A549 (cell line): ENCODE measurements at regions not wholly inside any gene's neighbourhood (a gene's known extent, or its start where the extent isn't known, plus 50 kb on each side); places are given as distances from the start of the nearest gene placed in this dataset.

Experiments used
- BCL3 ChIP-seq: fragments of >200 bp; sonication (Bioruptor Twin); formaldehyde crosslinking; IDR thresholded peaks from 3 replicates; pipeline ENCODE4 v1.6.1; 2016
- CTCF ChIP-seq: fragments of >200 bp; sonication (Bioruptor Twin); formaldehyde crosslinking; IDR thresholded peaks from 3 replicates; pipeline ENCODE4 v1.5.1; 2016
- FOSL2 ChIP-seq, 2 experiments: fragments of 450-650 bp in 1 of 2; fragments of >200 bp in 1 of 2; sonication (Bioruptor Twin) in 1 of 2; formaldehyde crosslinking; IDR thresholded peaks; 2 replicates each; pipeline versions ENCODE4 v1.5.0 to v1.6.1; 2016 to 2020; ENCODE audit warnings: mild to moderate bottlenecking in 1 of 2, moderate library complexity in 1 of 2
- JUNB ChIP-seq: fragments of >200 bp; sonication (Bioruptor Twin); formaldehyde crosslinking; IDR thresholded peaks from 2 replicates; pipeline ENCODE4 v1.6.1; 2016
- MYC ChIP-seq: IDR thresholded peaks from 2 replicates; pipeline ENCODE4 v1.6.1; 2012; ENCODE audit warnings: mild to moderate bottlenecking, inconsistent platforms, low read length, improper control_type of control experiment, borderline replicate concordance
- PHF8 ChIP-seq: fragments of 200-600 bp; sonication (generic); IDR thresholded peaks from 2 replicates; pipeline ENCODE4 v1.6.1; 2016; ENCODE audit warnings: low read depth, mild to moderate bottlenecking, antibody characterized with exemption, moderate library complexity, borderline replicate concordance
- SMC3 ChIP-seq: fragments of >200 bp; sonication (Bioruptor Twin); formaldehyde crosslinking; IDR thresholded peaks from 3 replicates; pipeline ENCODE4 v1.6.1; 2018; ENCODE audit warnings: inconsistent platforms
- TF ChIP-seq, protein P1 (sequence below): fragments of 200-600 bp; sonication (generic); IDR thresholded peaks from 2 replicates; pipeline ENCODE4 v1.6.1; 2016; ENCODE audit warnings: antibody characterized with exemption, mild to moderate bottlenecking, moderate library complexity
- TF ChIP-seq, protein P2 (sequence below): IDR thresholded peaks from 2 replicates; pipeline ENCODE4 v1.6.1; 2012

DNA sequence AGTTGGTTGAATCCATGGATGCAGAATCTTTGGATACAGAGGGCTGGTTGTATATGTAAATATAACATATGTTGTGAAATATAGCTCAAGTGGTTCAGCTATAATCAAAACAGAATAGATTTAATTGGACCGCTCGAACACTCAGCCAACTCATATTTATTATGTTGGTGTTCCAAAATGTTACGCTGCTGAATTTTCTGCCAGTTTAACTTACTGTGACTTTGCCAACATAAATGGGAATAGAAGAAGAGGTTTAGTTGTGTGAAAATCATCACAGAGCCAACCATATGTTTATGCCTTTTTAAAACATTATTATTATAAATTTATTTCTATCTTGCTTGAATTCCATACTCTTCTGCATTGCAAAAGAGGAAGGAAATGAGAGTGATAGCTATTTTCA lies 178.2 kb upstream of the FBXL7 start:
- TF ChIP-seq CTCF (no peak), PHF8 (no peak), FOSL2 (IDR thresholded peaks at IDR 0.05) (no peak), FOSL2 (CRISPR knock-in tag; IDR thresholded peaks at IDR 0.05) (no peak), MYC (no peak), SMC3 (no peak), JUNB (no peak), BCL3 (no peak)
- TF ChIP-seq, protein P1, sequence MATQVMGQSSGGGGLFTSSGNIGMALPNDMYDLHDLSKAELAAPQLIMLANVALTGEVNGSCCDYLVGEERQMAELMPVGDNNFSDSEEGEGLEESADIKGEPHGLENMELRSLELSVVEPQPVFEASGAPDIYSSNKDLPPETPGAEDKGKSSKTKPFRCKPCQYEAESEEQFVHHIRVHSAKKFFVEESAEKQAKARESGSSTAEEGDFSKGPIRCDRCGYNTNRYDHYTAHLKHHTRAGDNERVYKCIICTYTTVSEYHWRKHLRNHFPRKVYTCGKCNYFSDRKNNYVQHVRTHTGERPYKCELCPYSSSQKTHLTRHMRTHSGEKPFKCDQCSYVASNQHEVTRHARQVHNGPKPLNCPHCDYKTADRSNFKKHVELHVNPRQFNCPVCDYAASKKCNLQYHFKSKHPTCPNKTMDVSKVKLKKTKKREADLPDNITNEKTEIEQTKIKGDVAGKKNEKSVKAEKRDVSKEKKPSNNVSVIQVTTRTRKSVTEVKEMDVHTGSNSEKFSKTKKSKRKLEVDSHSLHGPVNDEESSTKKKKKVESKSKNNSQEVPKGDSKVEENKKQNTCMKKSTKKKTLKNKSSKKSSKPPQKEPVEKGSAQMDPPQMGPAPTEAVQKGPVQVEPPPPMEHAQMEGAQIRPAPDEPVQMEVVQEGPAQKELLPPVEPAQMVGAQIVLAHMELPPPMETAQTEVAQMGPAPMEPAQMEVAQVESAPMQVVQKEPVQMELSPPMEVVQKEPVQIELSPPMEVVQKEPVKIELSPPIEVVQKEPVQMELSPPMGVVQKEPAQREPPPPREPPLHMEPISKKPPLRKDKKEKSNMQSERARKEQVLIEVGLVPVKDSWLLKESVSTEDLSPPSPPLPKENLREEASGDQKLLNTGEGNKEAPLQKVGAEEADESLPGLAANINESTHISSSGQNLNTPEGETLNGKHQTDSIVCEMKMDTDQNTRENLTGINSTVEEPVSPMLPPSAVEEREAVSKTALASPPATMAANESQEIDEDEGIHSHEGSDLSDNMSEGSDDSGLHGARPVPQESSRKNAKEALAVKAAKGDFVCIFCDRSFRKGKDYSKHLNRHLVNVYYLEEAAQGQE = no peak
- TF ChIP-seq, protein P2, sequence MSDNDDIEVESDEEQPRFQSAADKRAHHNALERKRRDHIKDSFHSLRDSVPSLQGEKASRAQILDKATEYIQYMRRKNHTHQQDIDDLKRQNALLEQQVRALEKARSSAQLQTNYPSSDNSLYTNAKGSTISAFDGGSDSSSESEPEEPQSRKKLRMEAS = no peak
